Testis (tissue), 2 donors: ENCODE measurements at regions not wholly inside any gene's neighbourhood (a gene's known extent, or its start where the extent isn't known, plus 50 kb on each side); places are given as distances from the start of the nearest gene placed in this dataset.

Source experiments
- CTCF ChIP-seq, 3 experiments: fragments of 450-650 bp in 2 of 3; fragments of 200-600 bp in 1 of 3; sonication (generic) in 1 of 3; IDR thresholded peaks; one replicate each; pipeline ENCODE4 v1.5.1; 2016 to 2019; ENCODE audit warnings: antibody characterized with exemption in 3 of 3, mild to moderate bottlenecking in 2 of 3, moderate library complexity in 1 of 3
- POLR2A ChIP-seq: fragments of 450-650 bp; IDR thresholded peaks from one replicate; pipeline ENCODE4 v1.6.1; 2017; ENCODE audit warnings: antibody characterized with exemption, mild to moderate bottlenecking, moderate library complexity

GRCh38 chr2:59905731-59906130 lies 647.7 kb downstream of the BCL11A start:
- TF ChIP-seq POLR2A (no peak), CTCF (IDR thresholded peaks at IDR 0.05) (no peak)
